ENCODE measurements at regions not wholly inside any gene's neighbourhood (a gene's known extent, or its start where the extent isn't known, plus 50 kb on each side); places are given as distances from the start of the nearest gene placed in this dataset.

GRCh38 chr2:151113318-151113717 lies 148.3 kb downstream of the RBM43 start:
- TF ChIP-seq TAF1 (IDR thresholded peaks at IDR 0.05; ENCODE audit: low read depth) (no peak), USF1 (IDR thresholded peaks at IDR 0.05) (no peak), ZBTB7A (IDR thresholded peaks at IDR 0.05; ENCODE audit: low read depth) (no peak), REST (IDR thresholded peaks at IDR 0.05; ENCODE audit: low read depth) (no peak), MAX (IDR thresholded peaks at IDR 0.05) (no peak), CREB1 (IDR thresholded peaks at IDR 0.05; ENCODE audit: low read depth) (no peak), EP300 (IDR thresholded peaks at IDR 0.05; ENCODE audit: borderline replicate concordance) (no peak), TCF12 (IDR thresholded peaks at IDR 0.05; ENCODE audit: low read depth) (no peak)
